ENCODE measurements at regions not wholly inside any gene's neighbourhood (a gene's known extent, or its start where the extent isn't known, plus 50 kb on each side); places are given as distances from the start of the nearest gene placed in this dataset.

DNA sequence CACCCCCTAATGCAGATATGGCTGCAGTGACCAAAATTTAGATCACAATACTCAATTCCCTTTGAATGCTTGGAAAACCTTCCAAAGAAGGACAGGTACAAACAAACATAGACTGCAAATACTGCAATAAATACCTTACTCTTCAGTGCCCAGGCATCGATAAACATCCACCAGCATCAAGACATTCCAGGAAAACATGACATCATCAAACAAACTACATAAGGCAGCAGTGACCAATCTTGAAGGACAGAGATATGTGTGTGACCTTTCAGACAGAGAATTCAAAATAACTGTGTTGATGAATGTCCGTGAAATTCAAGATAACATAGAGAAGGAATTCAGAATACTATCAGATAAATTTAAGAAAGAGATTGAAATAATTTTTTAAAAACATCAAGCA lies 488.6 kb downstream of the TLR4 start:
- TF ChIP-seq POLR2A (IDR thresholded peaks at IDR 0.05) (no peak), EP300 (IDR thresholded peaks at IDR 0.05) (no peak)
- TF ChIP-seq, protein P1, sequence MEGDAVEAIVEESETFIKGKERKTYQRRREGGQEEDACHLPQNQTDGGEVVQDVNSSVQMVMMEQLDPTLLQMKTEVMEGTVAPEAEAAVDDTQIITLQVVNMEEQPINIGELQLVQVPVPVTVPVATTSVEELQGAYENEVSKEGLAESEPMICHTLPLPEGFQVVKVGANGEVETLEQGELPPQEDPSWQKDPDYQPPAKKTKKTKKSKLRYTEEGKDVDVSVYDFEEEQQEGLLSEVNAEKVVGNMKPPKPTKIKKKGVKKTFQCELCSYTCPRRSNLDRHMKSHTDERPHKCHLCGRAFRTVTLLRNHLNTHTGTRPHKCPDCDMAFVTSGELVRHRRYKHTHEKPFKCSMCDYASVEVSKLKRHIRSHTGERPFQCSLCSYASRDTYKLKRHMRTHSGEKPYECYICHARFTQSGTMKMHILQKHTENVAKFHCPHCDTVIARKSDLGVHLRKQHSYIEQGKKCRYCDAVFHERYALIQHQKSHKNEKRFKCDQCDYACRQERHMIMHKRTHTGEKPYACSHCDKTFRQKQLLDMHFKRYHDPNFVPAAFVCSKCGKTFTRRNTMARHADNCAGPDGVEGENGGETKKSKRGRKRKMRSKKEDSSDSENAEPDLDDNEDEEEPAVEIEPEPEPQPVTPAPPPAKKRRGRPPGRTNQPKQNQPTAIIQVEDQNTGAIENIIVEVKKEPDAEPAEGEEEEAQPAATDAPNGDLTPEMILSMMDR (IDR thresholded peaks at IDR 0.05), result no peak
